ENCODE measurements at regions not wholly inside any gene's neighbourhood (a gene's known extent, or its start where the extent isn't known, plus 50 kb on each side); places are given as distances from the start of the nearest gene placed in this dataset.

- no peak for TF ChIP-seq REST (IDR thresholded peaks at IDR 0.05; ENCODE audit: low read depth)
- no peak for TF ChIP-seq TEAD4 (IDR thresholded peaks at IDR 0.05)
- TF ChIP-seq MAX (IDR thresholded peaks at IDR 0.05) = no peak
- no peak for TF ChIP-seq CREB1 (IDR thresholded peaks at IDR 0.05; ENCODE audit: low read depth)
- no peak for TF ChIP-seq CEBPB (IDR thresholded peaks at IDR 0.05)
- TF ChIP-seq EP300 (IDR thresholded peaks at IDR 0.05; ENCODE audit: borderline replicate concordance) = no peak
- no peak for TF ChIP-seq USF1 (IDR thresholded peaks at IDR 0.05)
- no peak for TF ChIP-seq RAD21 (IDR thresholded peaks at IDR 0.05; ENCODE audit: low read depth)
- no peak for TF ChIP-seq YY1 (IDR thresholded peaks at IDR 0.05; ENCODE audit: low read depth)
- TF ChIP-seq FOXM1 (IDR thresholded peaks at IDR 0.05; ENCODE audit: borderline replicate concordance, low read depth) = no peak
- TF ChIP-seq EGR1 (IDR thresholded peaks at IDR 0.05) = no peak
- no peak for TF ChIP-seq NFIC (IDR thresholded peaks at IDR 0.05)
- no peak for TF ChIP-seq TAF1 (IDR thresholded peaks at IDR 0.05; ENCODE audit: low read depth)
- no peak for TF ChIP-seq ZBTB7A (IDR thresholded peaks at IDR 0.05; ENCODE audit: low read depth)
- no peak for TF ChIP-seq TCF12 (IDR thresholded peaks at IDR 0.05; ENCODE audit: low read depth)
These were observed 764.7 kb downstream of the BCL11B start for GRCh38 chr14:98507264-98507663.

- no peak for TF ChIP-seq TAF1 (IDR thresholded peaks at IDR 0.05; ENCODE audit: low read depth)
- TF ChIP-seq CEBPB (IDR thresholded peaks at IDR 0.05) = no peak
- TF ChIP-seq RAD21 (IDR thresholded peaks at IDR 0.05; ENCODE audit: low read depth) = no peak
- TF ChIP-seq FOXM1 (IDR thresholded peaks at IDR 0.05; ENCODE audit: borderline replicate concordance, low read depth) = no peak
- TF ChIP-seq YY1 (IDR thresholded peaks at IDR 0.05; ENCODE audit: low read depth) = no peak
- TF ChIP-seq REST (IDR thresholded peaks at IDR 0.05; ENCODE audit: low read depth) = no peak
- TF ChIP-seq EGR1 (IDR thresholded peaks at IDR 0.05) = no peak
- no peak for TF ChIP-seq TEAD4 (IDR thresholded peaks at IDR 0.05)
- no peak for TF ChIP-seq MAX (IDR thresholded peaks at IDR 0.05)
- TF ChIP-seq CREB1 (IDR thresholded peaks at IDR 0.05; ENCODE audit: low read depth) = no peak
- no peak for TF ChIP-seq TCF12 (IDR thresholded peaks at IDR 0.05; ENCODE audit: low read depth)
These were observed 761.6 kb downstream of the BCL11B start for GRCh38 chr14:98510392-98510791.

- TF ChIP-seq MAX (IDR thresholded peaks at IDR 0.05) (no peak), TCF12 (IDR thresholded peaks at IDR 0.05; ENCODE audit: low read depth) (no peak), TEAD4 (IDR thresholded peaks at IDR 0.05) (no peak), NFIC (IDR thresholded peaks at IDR 0.05) (no peak), FOXM1 (IDR thresholded peaks at IDR 0.05; ENCODE audit: borderline replicate concordance, low read depth) (no peak), CEBPB (IDR thresholded peaks at IDR 0.05) (no peak), EP300 (IDR thresholded peaks at IDR 0.05; ENCODE audit: borderline replicate concordance) (no peak), ZBTB7A (IDR thresholded peaks at IDR 0.05; ENCODE audit: low read depth) (no peak), TAF1 (IDR thresholded peaks at IDR 0.05; ENCODE audit: low read depth) (no peak), EGR1 (IDR thresholded peaks at IDR 0.05) (no peak), USF1 (IDR thresholded peaks at IDR 0.05) (no peak), CREB1 (IDR thresholded peaks at IDR 0.05; ENCODE audit: low read depth) (no peak)
These were observed 759.3 kb downstream of the BCL11B start for GRCh38 chr14:98512501-98513251.

GRCh38 chr14:98513558-98513957 lies 758.4 kb downstream of the BCL11B start:
- TF ChIP-seq REST (IDR thresholded peaks at IDR 0.05; ENCODE audit: low read depth) = no peak
- no peak for TF ChIP-seq EP300 (IDR thresholded peaks at IDR 0.05; ENCODE audit: borderline replicate concordance)
- TF ChIP-seq CREB1 (IDR thresholded peaks at IDR 0.05; ENCODE audit: low read depth) = no peak
- TF ChIP-seq ZBTB7A (IDR thresholded peaks at IDR 0.05; ENCODE audit: low read depth) = no peak
- TF ChIP-seq TCF12 (IDR thresholded peaks at IDR 0.05; ENCODE audit: low read depth) = no peak
- TF ChIP-seq USF1 (IDR thresholded peaks at IDR 0.05) = no peak
- TF ChIP-seq MAX (IDR thresholded peaks at IDR 0.05) = no peak
- TF ChIP-seq CEBPB (IDR thresholded peaks at IDR 0.05) = no peak
- TF ChIP-seq FOXM1 (IDR thresholded peaks at IDR 0.05; ENCODE audit: borderline replicate concordance, low read depth) = no peak
